Caki2 (cell line): ENCODE measurements at regions not wholly inside any gene's neighbourhood (a gene's known extent, or its start where the extent isn't known, plus 50 kb on each side); places are given as distances from the start of the nearest gene placed in this dataset.
"Not testable (repeated sequence)": the region's sequence is repeated elsewhere in the genome, so short reads cannot be mapped to it uniquely, and the experiment has no call there.

ENCODE experiments used
- DNase-seq: peaks from one replicate; pipeline ENCODE4 v3.0.0-alpha.2; 2015; ENCODE audit warnings: low read depth
- in situ Hi-C: cut with HindIII; loops from 2 replicates; pipeline ENCODE4 v1.10.0; 2016; ENCODE audit warnings: low sequenced_read_pairs, low pct_unique_long_range_greater_than_20kb, mixed read lengths

DNA sequence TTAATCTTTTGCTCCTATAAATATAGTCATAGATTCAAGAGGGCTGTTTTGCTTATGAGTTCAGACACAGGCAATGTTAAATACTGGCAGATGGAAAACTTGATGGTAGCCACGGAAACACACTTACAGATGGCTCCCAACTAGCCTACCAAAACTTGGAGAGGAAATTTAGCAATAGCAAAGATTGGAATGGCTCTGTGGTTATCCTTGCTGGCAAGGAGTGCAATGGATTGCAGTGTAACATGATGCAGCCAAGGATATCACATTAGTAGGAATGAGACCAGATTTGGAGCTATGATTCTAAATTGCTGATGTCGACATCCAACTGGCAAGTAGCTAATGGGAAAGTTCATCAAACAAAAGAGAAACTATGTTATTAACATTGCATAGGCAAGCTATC, 791.0 kb upstream of the DIAPH2 start:
- no peak for DNase-seq
- in situ Hi-C loops: no loop called here

DNA sequence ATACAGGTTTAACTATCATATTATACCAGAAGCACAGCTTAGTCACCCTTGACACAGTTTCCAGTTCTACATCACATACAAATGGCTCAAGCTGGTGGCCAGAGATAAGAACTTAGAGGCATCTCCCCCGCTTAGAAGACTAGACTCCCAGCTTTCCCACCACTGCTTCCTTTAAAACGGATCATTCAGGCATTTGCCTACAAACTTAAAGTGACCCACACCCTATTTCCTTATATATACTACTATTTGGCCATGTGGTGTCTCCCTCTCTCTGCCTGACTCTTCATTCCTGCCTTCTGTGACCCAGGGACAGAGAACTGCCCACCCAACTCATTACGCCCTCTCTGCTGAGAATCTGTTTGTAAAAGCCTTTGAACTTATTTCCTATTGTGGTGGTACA, 781.2 kb upstream of the DIAPH2 start:
- in situ Hi-C loops: no loop called here

DNA sequence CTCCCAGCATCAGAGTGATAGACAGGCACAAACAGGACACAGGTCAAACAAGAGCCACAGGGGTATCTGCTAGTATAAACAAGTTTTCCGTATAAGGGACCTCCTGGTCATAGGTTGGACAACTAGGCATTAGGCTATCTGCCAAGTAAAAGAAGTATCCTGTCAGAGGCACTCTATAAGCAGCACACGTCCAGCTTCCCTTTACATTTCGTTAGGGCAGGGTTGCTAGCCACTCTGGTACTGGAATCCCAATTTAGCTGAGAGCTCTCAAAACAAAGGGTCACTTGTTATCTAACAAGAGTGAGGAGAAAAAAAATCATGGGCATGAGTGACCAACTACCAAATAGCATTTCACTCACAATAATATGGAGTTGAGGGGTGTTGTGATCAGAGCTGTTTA, 780.7 kb upstream of the DIAPH2 start:
- in situ Hi-C loops: no loop called here
- no peak for DNase-seq

More for the DNA sequence above, 781.2 kb upstream of the DIAPH2 start:
- DNase-seq: no peak

DNA sequence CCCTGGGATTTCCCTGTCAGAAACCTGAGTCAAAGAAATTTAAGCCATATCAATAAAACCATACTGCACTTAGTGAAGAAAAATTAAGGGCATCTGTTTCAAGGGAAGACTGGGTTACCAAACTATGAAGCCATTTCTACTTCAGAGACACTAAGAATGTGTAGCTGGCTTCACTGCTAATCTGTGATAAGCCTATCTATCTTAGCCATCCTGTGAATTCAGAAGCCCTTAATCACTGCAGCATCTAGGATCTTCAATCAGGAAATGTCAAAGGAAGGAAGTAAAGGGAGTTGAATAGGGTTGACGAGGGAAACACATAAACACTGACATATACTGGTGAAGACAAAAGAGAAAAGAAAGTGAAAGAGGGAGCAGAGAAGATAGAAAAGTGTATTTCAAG, 777.6 kb upstream of the DIAPH2 start:
- no peak for DNase-seq
- in situ Hi-C loops: no loop called here

DNA sequence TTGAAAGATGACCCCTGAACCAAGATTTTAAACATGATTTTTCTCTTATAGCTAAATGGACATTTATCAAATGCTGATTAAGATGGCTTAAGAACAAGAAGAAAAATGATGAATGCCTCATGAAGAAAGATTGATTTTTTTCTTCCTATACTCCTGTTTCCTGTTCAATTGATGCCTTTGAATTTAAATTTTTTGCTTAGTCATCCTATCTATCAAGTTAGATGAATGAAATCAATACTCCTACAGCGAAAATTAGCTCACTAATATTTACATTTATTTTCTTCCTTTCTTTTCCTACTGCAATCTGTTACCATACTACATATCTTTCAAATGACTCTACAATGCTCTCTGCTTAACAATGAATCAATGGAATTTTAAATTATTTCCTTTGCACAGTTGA, 773.6 kb upstream of the DIAPH2 start:
- in situ Hi-C loops: no loop called here
- DNase-seq: no peak

DNA sequence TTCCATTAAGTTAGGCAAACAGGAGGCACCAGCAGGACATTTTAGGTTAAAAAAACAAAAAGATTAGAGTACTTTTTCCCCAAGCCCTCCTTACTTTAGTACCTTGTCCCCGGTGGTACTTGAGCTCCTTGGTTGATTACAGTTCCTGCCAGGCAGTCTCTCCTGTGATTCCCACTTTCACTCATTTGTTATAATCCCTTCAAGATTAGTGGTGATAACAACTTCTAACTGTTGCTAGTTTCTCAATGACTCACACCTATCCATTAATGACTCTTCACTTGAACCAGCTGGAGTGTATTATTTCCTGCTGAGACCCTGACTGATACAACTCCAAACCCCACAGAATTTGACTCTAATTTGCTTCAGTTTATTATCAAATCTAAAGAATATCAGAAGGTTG, 765.0 kb upstream of the DIAPH2 start:
- no peak for DNase-seq
- in situ Hi-C loops: no loop called here

DNA sequence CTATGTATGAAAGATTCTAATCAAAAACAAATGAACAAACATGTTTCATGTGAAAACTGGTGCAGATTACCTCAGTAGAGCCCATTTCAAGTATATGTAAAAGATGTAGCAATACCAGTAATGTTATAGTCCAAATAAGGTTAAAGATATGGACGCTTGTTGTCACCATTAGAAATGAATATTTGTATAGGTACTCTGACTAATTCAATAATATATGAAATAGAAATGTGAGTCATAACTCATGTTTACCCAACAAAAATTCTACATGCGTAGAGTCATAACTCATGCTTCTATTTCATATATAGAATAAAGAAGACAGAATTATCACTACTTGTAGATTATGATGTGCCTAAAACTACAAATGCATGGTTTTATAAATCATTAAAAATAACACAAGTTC, 739.1 kb upstream of the DIAPH2 start:
- in situ Hi-C loops: no loop called here
- no peak for DNase-seq

DNA sequence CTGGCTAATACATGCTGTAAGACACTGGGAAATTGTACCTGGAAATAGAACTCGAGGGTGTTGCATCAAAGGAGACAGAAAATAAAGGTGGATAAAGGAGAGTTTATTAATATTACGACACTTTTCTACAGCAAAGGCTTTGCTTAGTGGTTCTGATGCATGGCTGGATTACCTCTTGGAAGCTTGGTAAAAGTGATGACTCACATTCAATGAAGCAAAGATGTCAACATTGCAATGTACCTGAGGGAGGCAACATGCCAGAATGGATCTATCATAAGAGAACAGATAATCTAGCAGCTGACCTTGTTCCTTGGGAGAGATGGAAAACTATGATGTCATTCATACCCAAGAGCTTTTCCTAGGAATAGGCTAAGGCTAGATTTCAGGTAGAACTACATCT, 735.1 kb upstream of the DIAPH2 start:
- in situ Hi-C loops: no loop called here
- DNase-seq: peak; percentile 20

DNA sequence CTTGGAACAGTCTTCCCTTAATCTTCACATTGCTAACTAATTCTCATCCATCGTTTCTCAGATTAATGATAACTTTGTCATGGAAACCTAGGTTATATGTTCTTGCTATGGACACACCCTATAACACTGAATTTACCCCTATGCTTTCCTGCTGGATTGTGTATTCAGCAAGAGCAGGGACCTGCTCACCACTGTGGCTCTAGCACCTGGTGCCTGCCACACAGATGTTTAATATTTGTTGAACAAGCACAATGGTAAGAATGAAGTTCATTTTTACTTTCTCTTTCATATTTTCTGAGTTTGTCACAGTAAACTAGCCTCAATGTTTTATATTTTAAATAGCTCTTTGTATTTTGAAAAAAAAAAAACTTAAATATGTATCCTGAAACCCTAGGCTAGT, 734.0 kb upstream of the DIAPH2 start:
- in situ Hi-C loops: no loop called here
- DNase-seq: no peak

DNA sequence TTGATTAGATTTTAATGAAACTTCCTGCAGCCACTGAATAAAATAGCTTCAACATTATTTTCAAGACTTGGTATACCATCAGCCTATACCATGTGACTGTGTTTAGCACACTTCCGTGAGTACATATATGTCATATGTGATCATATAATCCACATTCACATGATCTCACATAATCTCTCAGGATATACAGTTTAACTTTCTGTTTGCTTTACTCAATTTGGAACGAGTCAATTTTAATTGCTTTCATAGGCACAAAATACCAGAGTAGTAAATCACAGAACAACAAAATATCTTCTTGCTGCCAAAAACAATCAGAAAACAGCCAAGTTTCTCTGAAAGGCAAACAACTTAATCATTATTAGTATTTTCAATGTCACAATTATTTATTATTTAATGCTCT, 731.1 kb upstream of the DIAPH2 start:
- DNase-seq: no peak
- in situ Hi-C loops: no loop called here

DNA sequence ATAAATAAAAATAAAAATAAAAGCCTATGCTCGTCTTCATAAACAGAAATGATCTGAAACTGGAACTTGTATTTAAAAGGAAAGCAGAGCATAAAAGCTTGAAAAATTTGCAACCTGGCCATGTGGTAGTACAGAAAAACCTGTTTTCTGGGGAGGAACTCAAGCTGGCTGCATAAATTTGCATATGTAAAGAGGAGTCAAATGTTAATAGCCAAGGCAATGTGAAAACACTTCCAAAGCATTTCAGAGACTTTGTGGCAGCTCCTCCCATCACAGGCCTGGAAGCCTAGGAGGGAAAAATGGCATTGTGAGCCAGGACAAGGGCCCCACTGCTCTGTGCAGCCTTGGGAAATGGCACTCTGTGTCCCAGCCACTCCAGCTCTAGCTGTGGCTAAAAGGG, 727.9 kb upstream of the DIAPH2 start:
- in situ Hi-C loops: no loop called here

DNA sequence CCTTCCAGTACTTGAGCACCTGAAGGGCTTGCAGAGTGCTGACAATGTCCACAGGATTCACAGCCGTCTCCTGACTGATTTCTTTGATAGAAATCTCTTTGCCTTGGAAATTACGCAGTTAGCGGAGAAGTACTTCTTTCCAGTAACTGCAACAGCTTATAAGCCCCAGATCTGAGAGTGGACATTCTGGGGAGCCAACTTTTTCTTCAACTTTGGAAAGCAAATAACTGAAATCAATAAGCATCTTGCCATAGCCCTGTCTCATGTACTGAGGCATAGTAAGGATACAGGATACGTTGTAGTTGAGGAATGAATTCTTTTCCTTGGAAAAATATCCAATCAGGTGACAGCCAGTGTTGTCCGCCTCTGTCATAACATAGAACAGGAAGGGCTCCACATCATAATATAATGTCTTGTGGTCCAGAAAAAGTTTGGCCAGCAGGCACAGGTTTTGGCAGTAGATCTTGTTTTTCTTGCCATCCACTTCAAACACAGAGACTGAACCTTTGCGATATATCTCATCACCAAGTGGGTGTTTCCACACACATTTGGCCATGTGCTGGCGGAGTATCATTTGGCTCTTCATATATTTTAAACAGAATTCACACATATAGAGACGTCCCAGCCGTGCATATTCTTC, 711.1 kb upstream of the DIAPH2 start:
- in situ Hi-C loops, DNase-seq: not testable (repeated sequence)

More for the DNA sequence above, 727.9 kb upstream of the DIAPH2 start:
- no peak for DNase-seq

DNA sequence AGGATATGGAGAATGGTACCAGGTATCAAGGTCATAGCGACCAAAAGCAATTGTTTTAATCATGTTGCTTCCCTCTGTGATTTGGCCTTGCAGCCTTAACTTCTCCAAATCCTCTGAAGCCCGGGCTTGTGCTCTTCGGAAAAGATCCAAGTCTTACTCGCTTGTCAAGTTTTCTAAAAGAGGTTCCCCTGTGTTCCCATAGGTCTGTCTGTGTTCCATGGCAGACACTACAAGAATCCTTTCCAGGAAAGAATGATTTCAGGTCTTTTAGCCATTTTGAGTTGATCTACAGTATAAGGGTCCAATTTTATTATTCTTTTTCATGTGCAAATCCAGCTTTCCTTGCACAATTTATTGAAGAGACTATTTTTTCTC, 710.6 kb upstream of the DIAPH2 start:
- DNase-seq: no peak
- in situ Hi-C loops: no loop called here

DNA sequence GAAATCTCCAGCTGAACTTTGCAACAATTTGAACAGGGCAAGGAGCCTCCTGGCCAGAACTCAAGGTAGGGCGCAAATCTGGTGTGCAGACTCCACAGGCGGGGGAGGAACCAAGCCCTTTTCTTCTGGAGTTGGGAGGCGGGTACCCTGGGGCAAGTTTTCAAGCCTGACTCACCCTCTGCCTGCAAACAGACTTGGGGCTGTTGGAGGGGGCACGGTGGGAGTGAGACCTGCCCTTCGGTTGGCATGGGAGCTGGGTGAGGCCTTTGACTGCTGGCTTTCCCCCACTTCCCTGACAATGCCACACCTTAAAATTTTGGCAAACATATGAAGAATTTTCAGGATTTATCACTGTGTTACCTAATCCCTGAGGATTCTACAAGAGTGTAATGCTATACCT, 709.8 kb upstream of the DIAPH2 start:
- no peak for DNase-seq
- in situ Hi-C loops: no loop called here

DNA sequence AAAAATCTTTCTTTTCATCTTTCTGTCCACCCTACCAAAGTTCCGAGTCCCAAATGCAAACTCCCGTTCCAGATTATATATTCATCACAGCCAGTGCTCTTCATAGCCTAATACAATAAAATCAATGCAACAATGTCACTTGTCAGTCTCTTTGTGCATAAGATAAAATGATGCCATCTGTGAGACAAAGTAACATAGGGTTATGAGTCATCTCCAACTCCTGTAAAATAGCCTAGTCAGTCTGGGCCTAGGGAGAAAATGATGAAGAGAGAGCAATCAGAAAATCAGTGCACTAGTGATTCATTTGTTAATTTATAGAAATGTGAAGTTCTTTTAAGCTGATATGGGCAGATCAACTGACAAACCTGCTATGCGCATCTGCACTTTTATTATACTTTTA, 689.1 kb upstream of the DIAPH2 start:
- DNase-seq: no peak
- in situ Hi-C loops: no loop called here

DNA sequence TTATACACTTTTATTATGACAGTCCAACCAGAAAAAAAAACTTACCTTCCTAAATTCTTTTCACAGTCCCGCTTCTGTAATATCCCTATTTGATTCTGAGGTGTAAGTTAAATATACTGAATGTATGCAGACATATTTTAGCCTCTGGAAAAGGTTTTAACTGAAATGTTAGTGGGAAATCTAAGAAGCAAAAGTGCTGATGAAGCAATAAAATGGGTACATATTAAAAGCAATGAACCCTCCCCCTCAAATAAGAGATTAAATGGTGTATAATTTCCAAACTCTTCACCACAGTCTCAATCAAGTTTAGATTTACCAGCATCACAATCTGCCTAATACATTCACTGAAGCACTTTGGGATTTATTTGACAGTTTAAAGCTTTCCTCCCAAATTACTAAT, 688.3 kb upstream of the DIAPH2 start:
- no peak for DNase-seq
- in situ Hi-C loops: no loop called here

DNA sequence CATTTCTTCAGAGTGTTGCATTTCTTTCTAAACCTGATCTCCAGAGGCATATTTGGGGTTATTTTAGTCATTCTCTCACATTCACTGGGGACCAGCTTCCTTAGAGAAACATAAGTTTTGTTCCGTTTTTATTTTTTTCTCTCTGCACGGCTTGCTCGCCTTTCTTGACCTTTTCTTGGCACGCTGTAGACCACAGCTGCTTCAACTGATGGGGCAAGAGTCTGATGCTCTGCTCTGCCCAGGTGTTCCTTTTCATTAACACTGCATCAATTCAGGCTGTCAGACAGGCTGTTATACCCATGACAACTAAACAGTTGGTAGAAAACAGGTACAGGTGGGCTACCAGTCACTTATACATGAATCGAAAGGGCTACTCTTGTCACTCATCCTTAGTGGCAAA, 682.2 kb upstream of the DIAPH2 start:
- DNase-seq: no peak
- in situ Hi-C loops: no loop called here

DNA sequence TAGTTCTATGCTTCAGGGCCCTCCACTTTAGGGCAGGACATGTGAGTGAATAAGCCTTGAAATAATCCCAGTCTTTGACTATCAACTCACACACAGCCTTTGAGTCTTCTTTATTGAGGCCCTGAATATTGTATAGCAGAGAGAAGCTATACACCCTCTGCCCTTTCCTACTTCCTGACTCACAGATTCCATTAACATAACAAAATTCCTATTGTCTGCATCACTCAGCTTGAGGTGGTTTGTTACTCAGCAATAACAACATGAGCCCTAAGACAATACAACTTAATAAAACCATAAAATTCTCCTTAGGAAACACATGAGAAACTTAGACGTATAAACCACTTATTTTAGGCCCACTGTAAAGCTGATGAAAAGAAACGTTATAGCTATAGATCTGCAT, 680.3 kb upstream of the DIAPH2 start:
- in situ Hi-C loops: no loop called here
- peak; percentile 3 for DNase-seq

DNA sequence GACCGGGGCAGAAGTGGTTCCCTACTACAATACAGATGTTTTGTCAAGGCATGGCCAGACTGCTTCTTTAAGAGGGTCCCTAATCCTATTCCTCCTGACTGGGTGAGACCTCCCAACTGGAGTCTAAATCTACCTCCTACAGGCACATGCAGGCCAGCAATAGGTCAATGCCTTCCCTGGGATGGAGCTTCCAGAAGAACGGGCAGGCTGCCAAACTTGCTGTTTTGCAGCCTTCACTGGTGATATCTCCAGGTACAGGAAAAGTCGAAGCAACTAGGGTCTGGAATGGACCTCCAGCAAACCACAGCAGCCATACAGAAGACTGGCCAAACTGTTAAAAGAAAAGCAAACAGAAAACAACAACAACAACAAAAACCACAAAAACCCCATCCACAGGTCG, 678.4 kb upstream of the DIAPH2 start:
- no peak for DNase-seq
- in situ Hi-C loops: no loop called here

DNA sequence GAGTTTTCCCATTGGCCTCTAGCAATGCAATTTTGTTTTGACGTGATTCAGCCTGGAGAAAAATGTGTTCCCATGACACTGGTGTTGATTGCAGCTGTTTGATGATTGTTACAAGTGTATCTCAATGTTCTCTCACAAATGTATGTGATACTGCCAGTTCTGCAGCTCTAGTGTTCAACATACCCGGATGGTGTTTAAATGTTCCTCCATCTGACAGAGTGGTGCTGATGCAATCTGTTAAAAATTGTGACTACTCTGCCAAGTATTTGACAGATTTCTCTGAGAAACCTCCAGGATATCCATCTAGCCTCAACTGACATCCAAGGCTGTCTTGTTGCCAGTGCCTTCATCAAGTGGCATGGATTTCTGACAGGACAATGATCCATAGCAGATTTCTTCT, 657.2 kb upstream of the DIAPH2 start:
- in situ Hi-C loops: no loop called here
- no peak for DNase-seq

DNA sequence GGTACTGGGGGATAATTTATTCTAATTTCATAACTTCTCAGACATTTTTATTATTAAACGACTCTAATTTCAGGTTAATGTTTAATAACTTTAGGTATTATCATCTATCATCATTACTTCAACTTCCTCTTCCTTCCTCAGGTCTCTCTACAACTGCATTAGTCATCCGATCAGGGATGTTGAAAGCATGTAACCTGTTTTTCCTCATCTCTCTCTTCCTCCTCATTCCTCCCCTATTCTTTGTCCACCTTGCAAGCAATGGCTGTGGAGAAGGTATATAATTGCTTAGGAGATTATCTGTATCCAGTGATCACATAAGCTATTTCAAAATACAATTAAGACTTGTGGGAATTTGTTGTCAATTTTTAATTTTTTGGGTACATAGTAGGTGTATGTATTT, 632.6 kb upstream of the DIAPH2 start:
- in situ Hi-C loops: no loop called here
- no peak for DNase-seq
